ENCODE measurements at regions not wholly inside any gene's neighbourhood (a gene's known extent, or its start where the extent isn't known, plus 50 kb on each side); places are given as distances from the start of the nearest gene placed in this dataset.
"Not testable (repeated sequence)": the region's sequence is repeated elsewhere in the genome, so short reads cannot be mapped to it uniquely, and the experiment has no call there.

DNA sequence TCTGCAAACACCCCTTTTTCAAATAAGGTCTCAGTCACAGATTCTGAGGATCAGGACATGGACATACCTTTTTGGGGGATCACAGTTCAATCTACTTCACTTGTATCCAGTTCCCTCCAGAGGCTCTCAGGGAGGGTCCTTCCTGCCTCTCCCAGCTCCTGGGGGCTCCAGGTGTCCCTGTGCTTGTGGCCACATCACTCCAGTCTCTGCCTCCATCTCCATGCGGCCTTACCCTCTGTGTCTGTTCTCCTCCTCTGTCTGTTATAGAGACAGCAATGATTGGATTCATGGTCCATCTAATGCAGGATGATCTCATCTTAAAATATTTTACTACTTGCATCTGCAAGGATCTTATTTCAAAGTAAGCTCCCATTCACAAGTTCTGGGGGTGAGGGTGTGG is 269.6 kb downstream of the ASMT start:
- Mint-ChIP-seq H3K9me3 (ENCODE audit: unreplicated experiment) (peaks cover 30% of the 10 kb centered on the region), H3K27me3 (ENCODE audit: insufficient read depth, unreplicated experiment) (peaks cover 11% of the 10 kb centered on the region), H3K36me3 (ENCODE audit: insufficient read depth, unreplicated experiment) (peaks cover 5% of the 10 kb centered on the region), H3K27ac (ENCODE audit: unreplicated experiment) (no peak overlapping the region), H3K4me3 (ENCODE audit: unreplicated experiment) (no peak overlapping the region), H3K4me1 (ENCODE audit: low read depth, unreplicated experiment) (no peaks in the 10 kb centered on the region)
- no peak overlapping the region for H3K4me3 ChIP-seq (ENCODE audit: low read depth, low read length)
- BruUV-seq (replicated peaks): no TSS peak
- ChIA-PET POLR2A (no interaction called here), CTCF (no interaction called here)
- H3K4me1 ChIP-seq: no peaks in the 10 kb centered on the region
- no peaks in the 10 kb centered on the region for H3K27me3 ChIP-seq (replicated peaks; ENCODE audit: control insufficient read depth, insufficient read depth, low read length)
- no peak for TF ChIP-seq CTCF (IDR thresholded peaks at IDR 0.05; ENCODE audit: insufficient read depth in 1 of 2, low read depth in 1 of 2, low read length in 1 of 2, severe bottlenecking in 1 of 2, unreplicated experiment in 1 of 2)
- peaks cover 8% of the 10 kb centered on the region; the same call in 1 of the 2 replicates for H3K9me3 ChIP-seq
- intact Hi-C loops (cut with micrococcal nuclease; ENCODE audit: unreplicated experiment): no loop called here
- DNase-seq: no peak
- H3K36me3 ChIP-seq (ENCODE audit: control insufficient read depth, insufficient read depth, low read length): no peaks in the 10 kb centered on the region

- no peak for DNase-seq
These were observed 270.3 kb downstream of the ASMT start for GRCh38 chrX:1885116-1885515.

DNA sequence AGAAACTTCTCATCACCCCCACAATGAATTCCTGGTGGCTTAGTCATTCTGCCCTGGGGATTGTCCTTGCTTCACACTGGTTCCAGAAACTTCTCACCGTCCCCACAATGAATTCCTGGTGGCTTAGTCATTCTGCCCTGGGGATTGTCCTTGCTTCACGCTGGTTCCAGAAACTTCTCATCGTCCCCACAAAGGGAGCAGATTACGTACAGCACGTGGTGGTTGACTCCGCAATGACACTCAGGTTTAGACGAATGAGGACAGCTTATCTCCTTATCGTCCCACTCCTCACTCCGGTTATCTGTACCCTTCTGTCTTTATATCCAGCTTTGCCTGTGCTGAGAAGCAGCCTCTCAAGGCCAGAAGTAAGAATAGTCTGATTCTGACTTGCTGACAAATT is 273.4 kb downstream of the ASMT start:
- H3K4me1 ChIP-seq; POLR2A ChIA-PET; H3K27me3 ChIP-seq (replicated peaks; ENCODE audit: control insufficient read depth, insufficient read depth, low read length); H3K27ac Mint-ChIP-seq (ENCODE audit: unreplicated experiment); intact Hi-C loops (cut with micrococcal nuclease; ENCODE audit: unreplicated experiment); BruUV-seq (replicated peaks); H3K36me3 Mint-ChIP-seq (ENCODE audit: insufficient read depth, unreplicated experiment); H3K4me3 ChIP-seq (ENCODE audit: low read depth, low read length); H3K4me3 Mint-ChIP-seq (ENCODE audit: unreplicated experiment); H3K36me3 ChIP-seq (ENCODE audit: control insufficient read depth, insufficient read depth, low read length); H3K27me3 Mint-ChIP-seq (ENCODE audit: insufficient read depth, unreplicated experiment); DNase-seq; H3K4me1 Mint-ChIP-seq (ENCODE audit: low read depth, unreplicated experiment); CTCF ChIA-PET; H3K9me3 ChIP-seq: not testable (repeated sequence)
- H3K9me3 Mint-ChIP-seq (ENCODE audit: unreplicated experiment): peaks cover 19% of the 10 kb centered on the region

More at GRCh38 chrX:1885116-1885515, 270.3 kb downstream of the ASMT start:
- Histone ChIP-seq H3K9me3 (peaks cover 8% of the 10 kb centered on the region; the same call in 1 of the 2 replicates), H3K4me3 (ENCODE audit: low read depth, low read length) (no peak overlapping the region), H3K27me3 (replicated peaks; ENCODE audit: control insufficient read depth, insufficient read depth, low read length) (no peaks in the 10 kb centered on the region), H3K36me3 (ENCODE audit: control insufficient read depth, insufficient read depth, low read length) (no peaks in the 10 kb centered on the region), H3K4me1 (no peaks in the 10 kb centered on the region)
- TF ChIP-seq CTCF (IDR thresholded peaks at IDR 0.05; ENCODE audit: insufficient read depth in 1 of 2, low read depth in 1 of 2, low read length in 1 of 2, severe bottlenecking in 1 of 2, unreplicated experiment in 1 of 2): no peak
- H3K27me3 Mint-ChIP-seq (ENCODE audit: insufficient read depth, unreplicated experiment): peaks cover 11% of the 10 kb centered on the region
- H3K36me3 Mint-ChIP-seq (ENCODE audit: insufficient read depth, unreplicated experiment): peaks cover 5% of the 10 kb centered on the region
- BruUV-seq (replicated peaks): no TSS peak
- intact Hi-C loops (cut with micrococcal nuclease; ENCODE audit: unreplicated experiment): no loop called here
- CTCF ChIA-PET: no interaction called here
- no peak overlapping the region for H3K27ac Mint-ChIP-seq (ENCODE audit: unreplicated experiment)
- no peaks in the 10 kb centered on the region for H3K4me1 Mint-ChIP-seq (ENCODE audit: low read depth, unreplicated experiment)
- POLR2A ChIA-PET: no interaction called here
- peaks cover 30% of the 10 kb centered on the region for H3K9me3 Mint-ChIP-seq (ENCODE audit: unreplicated experiment)
- no peak overlapping the region for H3K4me3 Mint-ChIP-seq (ENCODE audit: unreplicated experiment)

- BruUV-seq (replicated peaks): no TSS peak
These were observed 279.1 kb downstream of the ASMT start for GRCh38 chrX:1894026-1894294.

More at GRCh38 chrX:1894026-1894294, 279.1 kb downstream of the ASMT start:
- Mint-ChIP-seq H3K27me3 (ENCODE audit: insufficient read depth, unreplicated experiment) (no peaks in the 10 kb centered on the region), H3K4me1 (ENCODE audit: low read depth, unreplicated experiment) (no peaks in the 10 kb centered on the region), H3K4me3 (ENCODE audit: unreplicated experiment) (no peak overlapping the region), H3K9me3 (ENCODE audit: unreplicated experiment) (no peaks in the 10 kb centered on the region), H3K27ac (ENCODE audit: unreplicated experiment) (no peak overlapping the region), H3K36me3 (ENCODE audit: insufficient read depth, unreplicated experiment) (peaks cover 2% of the 10 kb centered on the region)
- Histone ChIP-seq H3K36me3 (ENCODE audit: control insufficient read depth, insufficient read depth, low read length) (no peaks in the 10 kb centered on the region), H3K9me3 (no peaks in the 10 kb centered on the region; the same call in 1 of the 2 replicates), H3K4me1 (no peaks in the 10 kb centered on the region), H3K4me3 (ENCODE audit: low read depth, low read length) (no peak overlapping the region), H3K27me3 (replicated peaks; ENCODE audit: control insufficient read depth, insufficient read depth, low read length) (no peaks in the 10 kb centered on the region)
- POLR2A ChIA-PET: no interaction called here
- intact Hi-C loops (cut with micrococcal nuclease; ENCODE audit: unreplicated experiment): no loop called here
- no peak for TF ChIP-seq CTCF (IDR thresholded peaks at IDR 0.05; ENCODE audit: insufficient read depth in 1 of 2, low read depth in 1 of 2, low read length in 1 of 2, severe bottlenecking in 1 of 2, unreplicated experiment in 1 of 2)
- CTCF ChIA-PET: no interaction called here
- DNase-seq: no peak

Measured in Caco-2 (cell line).